ENCODE measurements at regions not wholly inside any gene's neighbourhood (a gene's known extent, or its start where the extent isn't known, plus 50 kb on each side); places are given as distances from the start of the nearest gene placed in this dataset.
A peak's percentile ranks its signal among the peaks of the same experiment; 100 is the strongest.

DNA sequence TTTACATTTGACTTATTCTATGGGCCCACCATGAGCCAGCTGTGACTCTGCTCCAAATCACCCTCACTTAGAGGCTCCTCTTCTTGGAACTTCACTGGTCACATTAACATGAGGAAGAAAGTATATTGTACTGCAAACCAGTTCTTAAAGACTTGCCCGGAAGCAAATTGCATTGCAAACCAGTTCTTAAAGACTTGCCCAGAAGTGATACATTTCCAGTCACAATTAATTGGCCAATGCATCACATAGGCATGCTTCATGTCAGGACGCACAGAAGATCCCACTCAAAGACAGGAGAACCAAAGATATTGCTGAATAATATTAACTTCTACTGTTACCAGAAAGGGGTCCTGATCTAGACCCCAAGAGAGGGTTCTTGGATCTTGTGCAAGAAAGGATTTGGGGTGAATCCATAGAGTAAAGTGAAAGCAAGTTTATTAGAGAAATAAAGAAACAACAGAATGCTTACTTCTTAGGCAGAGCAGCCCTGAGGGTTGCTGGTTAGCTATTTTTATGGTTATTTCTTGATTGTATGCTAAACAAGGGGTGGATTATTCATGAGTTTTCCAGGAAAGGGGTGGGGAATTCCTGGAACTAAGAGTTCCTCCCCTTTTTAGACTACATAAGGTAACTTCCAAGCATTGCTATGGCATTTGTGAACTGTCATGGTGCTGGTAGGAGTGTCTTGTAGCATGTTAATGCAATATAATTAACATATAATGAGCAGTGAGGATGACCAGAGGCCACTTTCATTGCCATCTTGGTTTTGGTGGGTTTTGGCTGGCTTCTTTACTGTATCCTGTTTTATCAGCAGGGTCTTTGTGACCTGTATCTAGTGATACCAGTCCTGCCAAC is 54.6 kb upstream of the HCCS start:
- DNase-seq (ENCODE audit: low spot score): no peak

DNA sequence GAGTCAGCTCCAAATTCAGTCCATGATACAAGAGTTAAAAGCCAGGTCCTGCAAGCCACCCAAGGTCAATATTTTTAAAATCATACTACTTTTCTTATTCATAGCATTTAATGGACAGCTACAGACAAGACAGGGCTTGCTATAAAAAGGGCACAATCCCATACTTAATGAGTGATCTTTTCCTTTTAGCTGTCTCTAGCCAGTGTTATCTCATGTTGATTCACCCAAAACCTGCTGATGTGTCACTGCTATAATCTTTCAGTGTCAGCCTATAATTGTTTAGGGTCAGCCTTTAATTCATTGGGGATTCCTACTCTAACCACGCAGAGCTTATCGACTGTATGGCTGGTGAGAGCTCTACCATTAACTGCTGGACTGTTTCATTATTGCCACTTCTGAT is 51.2 kb upstream of the HCCS start:
- DNase-seq (ENCODE audit: low spot score): peak; percentile 6

All from COLO829 (cell line).